SW480 (cell line): ENCODE measurements at regions not wholly inside any gene's neighbourhood (a gene's known extent, or its start where the extent isn't known, plus 50 kb on each side); places are given as distances from the start of the nearest gene placed in this dataset.
A peak's percentile ranks its signal among the peaks of the same experiment; 100 is the strongest.
"Not testable (repeated sequence)": the region's sequence is repeated elsewhere in the genome, so short reads cannot be mapped to it uniquely, and the experiment has no call there.

ENCODE experiments used
- DNase-seq: peaks from one replicate; pipeline ENCODE4 v3.0.0-alpha.2; 2016; ENCODE audit warnings: low spot score

DNA sequence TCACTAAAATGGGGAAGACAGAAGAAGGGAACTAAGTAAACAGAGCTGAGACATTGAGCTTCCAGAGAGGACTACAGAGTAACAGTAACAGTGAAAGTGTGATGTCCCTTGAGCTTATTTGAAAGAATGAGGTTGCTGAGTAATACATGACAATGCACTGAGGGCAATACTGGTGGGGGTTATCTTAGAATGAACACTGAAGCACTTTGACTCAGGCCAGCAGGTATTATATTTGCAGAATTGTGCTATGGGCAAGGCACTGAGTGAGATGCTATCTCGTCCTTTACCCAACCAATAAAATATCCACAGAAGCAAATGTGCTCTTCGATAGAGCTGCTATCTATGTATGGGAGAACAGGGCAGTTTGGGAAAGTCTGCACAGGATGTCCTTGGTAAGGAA lies 133.2 kb downstream of the DISP1 start:
- DNase-seq, result no peak

DNA sequence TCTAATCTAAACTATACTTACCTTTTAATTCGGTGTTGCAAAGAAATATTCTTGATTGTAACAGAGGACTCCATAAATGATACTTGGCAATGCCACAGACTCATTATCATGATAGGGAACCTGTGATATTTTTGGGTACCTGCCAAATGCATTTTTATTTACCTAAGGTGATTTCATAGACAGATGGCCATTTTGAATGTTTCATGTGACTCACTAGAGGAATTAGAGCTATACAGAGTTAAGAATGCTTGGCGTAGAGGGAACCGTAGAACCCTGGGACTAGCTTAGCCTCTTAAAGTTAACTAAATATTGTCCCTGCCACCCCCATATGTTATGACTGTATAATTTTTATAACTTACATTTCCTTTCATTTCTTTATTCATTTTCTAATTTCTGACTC lies 136.1 kb downstream of the DISP1 start:
- DNase-seq, result no peak

DNA sequence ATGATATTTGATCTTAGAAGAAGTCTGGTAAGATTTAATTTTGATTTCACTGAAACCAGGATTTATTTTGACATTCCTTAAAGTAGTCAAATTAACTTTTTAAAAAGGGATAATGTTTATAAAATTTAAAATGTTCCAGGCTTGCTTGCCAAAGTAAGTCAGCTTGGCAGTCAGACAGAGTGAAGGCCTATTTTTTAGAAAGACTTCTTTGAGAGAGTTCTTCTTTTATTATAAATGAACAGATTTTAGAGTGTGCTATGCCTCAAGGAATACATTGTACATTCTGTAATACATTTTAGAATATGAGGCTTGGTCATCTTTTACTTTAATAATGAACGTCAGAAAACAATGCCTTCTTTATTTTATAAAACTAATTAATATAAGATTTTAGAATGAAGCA lies 138.7 kb downstream of the DISP1 start:
- DNase-seq, result no peak

DNA sequence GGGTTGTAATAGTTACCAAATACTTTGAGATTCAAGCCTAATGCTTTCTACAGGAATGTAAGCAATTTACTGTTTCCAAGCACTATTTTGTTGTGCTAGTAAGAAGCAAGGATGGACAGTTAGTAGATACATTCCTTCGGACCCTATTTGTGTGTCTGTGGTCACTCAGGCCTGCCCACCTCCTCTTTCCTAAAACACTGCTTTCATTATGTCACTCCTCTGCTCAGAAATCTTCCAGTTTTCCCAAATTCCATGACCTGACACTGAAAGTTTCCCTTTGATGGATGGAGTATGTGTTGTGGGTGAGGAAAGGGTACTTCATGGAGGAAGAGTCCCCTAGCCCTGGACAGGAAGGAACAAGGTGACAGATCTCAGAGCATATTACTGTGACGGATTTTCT lies 141.1 kb downstream of the DISP1 start:
- no peak for DNase-seq

DNA sequence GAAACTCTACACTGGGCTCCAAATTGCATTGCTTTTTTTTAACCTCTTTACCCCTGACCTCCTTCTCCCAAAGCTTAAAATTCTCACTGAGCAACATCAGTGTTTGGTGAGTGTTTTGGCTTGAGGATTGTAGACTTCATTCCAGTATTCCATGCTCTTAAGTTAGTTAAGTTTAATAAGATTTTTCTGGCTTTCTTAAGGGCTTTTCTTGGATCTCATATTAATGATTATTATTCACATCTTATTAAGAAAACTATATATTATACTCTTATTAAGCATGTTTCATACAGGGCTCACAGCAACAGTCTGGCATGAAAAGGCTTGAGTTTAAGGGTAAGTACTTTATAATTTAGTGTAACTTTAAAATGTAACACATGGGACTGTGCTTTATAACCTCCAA lies 141.8 kb downstream of the DISP1 start:
- DNase-seq, result no peak

DNA sequence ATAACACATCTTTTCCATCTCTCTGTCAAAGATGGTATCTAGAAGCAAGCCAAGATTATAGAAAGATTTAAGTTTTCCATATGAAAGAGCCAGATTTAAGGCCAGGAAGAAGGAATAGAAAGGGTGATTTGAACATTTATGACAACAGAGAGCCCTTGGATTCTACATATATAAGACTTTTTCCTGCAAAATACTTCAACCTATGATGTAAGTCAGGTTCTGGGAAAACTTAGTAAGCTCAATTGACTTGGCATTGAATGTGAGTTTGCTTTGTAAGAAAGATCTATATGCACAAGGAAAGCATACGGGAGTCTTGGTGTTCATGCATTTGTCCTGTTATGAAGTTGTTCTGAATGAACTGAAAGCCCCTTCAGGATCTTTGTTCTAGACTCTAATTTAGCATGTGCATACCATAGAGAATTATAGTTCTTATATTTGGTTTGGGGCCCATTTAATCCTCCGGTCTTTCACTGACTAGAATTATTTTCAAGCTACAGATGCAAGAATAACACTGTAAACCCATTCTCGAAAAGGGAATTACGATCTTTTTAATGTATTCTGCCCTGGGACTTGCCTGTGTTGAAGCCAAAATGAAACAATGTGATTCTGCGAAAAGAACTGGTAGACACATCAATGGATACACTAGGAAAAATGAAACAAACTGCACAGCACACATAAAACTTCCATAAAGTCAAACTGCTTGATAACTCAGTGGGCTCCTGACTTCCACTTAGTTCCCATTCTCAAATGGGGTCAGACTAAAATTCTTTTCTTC lies 152.8 kb downstream of the DISP1 start:
- DNase-seq, result no peak

DNA sequence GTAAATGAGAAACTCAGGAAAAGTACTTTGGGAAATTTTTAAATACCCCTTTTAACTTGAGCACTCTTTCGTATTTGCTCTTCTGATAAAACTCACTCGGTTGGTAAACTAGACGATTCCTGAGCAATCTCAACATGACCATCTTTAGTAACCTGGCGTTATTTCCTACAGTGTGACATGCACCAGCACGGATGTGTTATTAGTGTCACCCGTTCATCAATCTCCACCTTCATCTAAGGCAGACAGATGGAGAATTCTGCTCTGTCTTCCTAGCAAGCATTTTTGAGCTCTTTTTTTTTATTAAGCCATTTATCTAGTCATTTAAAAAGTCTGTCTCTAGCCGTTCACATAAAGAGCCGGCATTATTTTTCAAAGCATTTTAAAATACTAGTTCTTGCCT lies 155.2 kb downstream of the DISP1 start:
- no peak for DNase-seq

DNA sequence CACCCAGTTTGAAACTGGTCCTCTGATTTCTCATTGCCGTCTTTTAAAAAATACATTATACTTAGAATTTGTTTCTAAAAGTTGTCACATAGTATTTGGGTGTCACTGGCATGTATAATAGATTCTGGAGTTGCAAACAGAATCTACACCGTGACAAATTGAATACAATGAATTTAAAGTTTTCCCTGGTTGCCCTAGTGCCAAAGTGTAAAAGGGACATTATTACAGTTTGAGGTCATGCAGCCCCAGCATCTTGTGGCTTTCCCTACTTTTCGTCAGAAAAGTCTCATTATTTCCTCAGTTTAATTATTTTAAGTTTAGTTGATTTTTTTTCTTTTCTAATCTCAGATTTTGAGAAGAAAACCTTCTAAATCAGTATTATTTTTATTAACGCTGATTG lies 155.9 kb downstream of the DISP1 start:
- DNase-seq, result no peak

DNA sequence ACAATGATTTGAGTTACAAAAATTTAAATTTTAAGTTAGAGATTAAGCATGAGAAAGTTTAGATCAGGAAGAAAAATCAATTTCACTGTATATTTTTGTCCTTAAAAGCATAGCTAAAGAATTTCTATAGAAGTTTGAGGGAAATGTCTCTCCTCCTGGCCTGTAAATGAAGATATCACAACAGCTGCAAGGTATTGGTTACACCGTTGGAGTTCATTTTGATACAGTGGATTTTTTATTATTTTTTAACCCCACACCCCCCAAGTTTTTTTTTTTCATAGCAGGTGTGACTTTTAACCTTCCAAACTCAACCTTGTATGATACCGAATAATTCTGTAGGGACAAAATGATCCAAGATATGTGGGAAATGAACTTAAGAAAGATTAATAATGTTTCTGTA lies 156.3 kb downstream of the DISP1 start:
- DNase-seq, result no peak

DNA sequence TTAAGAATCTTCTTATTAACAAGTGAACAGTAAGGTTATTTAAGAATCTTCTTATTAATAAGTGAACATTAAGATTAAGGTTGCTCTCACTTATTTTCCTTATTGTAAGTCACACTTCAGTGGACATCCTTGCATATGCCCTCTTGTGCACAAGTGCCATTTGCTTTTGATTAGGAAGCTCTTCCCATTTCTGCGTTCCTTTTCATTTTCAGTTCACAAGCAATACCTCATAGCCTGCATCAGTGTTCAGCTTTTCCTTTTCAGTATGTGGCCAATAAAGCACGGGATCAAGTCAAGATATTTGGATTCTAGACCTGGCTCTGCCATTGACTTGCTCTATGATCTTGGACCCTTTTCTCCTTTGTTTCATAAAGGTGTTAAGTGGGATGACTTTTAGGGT lies 158.7 kb downstream of the DISP1 start:
- no peak for DNase-seq

DNA sequence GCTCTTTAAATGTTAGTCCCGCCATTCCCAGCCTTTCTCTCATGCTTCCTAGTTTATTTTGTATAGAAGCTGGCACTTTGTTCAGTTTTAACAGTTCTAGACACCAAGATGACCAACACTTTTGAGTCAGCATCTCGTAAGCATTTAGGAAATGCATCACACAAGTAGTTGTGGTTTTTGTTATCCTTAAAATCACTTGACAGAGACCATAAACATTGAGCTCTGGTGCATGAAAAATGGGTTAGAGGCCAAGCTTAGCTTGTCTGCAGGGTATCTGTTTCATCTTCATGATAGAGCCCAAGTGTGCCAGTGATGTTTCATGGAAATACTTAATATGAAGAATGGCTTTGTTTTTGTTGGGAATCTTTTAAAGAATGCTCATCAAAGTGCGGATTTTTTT lies 159.7 kb downstream of the DISP1 start:
- no peak for DNase-seq

DNA sequence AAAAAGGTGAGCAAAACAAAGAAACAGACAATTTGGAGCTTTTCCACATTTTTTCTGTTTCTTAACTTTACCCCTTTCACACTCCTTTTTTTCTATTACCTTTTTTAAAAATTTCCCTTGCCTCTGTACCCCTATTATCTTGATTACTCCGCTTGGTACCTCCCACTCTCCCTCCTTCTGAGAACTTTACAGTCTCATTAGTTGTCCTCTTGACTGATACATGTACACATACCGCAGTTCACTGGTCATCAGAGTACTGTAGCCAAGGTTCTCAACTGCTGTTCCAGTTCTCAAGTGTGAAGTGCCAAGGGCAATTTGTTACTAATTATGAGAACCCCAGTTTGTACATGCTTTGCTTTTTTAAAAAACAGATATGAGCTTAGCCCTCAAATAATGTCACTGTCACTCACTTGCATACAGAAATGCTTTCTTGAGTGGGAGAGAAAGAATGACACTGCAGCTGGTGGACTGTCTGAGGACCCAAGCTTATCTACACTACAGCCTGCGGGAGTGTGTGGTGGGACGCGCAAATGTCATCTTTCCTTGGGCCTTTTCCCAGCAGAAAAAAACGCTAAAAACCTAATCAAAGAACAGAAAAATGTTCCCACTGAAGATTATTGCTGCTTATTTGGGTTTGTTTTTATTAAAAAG lies 160.8 kb downstream of the DISP1 start:
- no peak for DNase-seq

DNA sequence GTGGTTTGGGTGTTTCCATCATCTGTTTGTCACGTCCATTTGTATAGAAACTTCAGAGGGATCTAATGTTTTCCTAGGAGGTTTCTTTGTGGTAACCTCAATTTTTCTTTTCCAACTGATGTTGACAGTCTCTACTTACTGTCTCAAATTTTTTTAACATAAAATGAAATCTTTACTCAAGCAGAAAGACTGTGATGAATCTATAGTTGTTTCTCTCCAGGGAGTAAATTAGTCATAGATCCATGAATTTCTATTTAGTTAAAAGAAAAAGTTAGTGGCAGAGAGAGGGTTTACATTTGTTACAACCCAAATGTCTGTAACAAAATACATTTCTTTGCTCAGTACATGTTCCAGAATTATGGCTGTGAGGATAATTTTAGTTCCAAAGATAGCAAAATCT lies 161.6 kb downstream of the DISP1 start:
- DNase-seq, result no peak

DNA sequence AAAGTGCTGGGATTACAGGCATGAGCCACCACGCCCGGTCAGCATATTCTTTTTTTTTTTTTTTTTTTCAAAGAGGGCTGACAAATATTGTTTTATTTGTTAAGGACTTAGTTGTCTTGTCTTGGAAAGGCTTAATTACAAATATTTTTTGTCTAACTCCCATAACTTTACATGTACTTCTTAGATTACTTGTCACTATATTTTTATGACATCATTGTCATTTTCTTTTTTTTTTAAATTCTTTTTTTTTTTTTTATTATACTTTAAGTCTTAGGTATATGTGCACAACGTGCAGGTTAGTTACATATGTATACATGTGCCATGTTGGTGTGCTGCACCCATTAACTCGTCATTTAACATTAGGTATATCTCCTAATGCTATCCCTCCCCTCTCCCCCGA lies 162.5 kb downstream of the DISP1 start:
- DNase-seq, result not testable (repeated sequence)

DNA sequence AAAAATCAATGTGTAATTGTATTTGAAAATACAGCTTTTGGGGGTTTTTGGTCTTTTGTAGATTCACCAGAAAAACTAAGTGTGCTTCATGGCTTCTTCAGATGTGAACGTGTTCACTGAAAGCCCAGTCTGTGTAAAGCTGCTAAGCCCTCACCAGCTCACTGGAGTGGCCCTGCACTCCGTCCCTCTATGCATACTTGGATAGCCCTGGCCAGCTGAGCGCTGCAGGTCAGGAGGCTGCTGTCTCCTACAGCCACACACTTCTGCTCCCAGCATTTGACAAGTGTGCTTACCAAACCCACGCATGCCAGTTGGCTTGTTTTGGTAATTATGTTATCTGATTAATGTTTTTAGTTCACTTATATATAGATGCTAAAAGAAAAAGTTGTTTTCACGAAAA lies 163.5 kb downstream of the TLR5 start:
- DNase-seq, result no peak

DNA sequence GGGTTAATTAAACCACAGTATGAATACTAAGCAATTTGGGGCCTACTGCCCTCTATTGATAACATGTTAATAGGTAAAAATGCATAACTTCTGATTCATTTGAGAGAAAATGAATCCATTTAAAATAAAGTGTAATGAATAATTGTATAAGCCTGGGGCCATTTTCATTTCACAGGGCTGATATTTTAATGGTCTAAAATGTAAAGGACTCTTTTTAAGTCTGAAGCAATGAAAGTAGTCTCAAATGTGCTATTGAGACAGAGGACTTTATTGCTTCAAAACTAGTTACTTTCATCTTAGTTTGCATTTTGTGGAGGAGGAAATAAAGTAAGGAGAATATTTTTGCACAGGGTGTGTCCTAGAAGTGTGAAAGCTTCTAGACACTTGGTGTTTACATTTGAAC lies 155.4 kb downstream of the TLR5 start:
- DNase-seq, result no peak

DNA sequence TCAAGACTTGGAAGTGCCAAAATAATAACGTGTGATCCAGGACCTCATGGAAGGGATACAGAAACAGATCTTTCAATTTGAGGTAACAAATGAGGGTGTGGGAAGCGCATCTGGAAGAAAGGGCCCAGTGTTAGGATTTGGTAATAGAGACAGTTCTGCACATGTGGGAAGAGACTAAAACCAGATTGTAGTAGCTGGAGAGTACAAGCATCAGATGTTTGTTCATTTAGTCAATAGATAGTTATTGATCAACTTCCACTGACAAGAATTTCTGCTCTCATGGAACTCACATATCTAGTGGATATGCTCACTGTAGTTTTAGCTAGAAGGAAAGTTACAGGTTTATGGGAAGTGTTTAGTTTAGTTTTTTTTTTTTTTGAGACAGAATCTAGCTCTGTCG lies 153.6 kb downstream of the TLR5 start:
- no peak for DNase-seq

DNA sequence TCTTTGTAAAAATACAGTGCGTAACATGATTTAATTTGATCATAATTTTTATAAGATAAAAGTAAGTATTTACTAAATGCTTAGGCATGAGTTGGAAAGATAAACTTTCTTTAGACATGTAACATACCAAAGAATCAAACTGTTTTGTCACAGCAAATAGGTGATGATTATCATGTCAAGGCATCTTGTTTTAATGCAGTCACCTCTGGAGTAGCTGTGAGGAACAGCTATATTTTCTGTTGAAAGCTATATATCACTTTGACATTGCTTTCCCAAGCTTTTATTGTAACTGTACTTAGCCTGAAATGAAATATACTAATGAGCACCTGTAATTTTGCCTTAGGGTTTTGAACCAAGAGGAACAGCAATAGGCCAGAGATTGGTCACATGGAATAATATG lies 151.9 kb downstream of the TLR5 start:
- DNase-seq, result no peak

DNA sequence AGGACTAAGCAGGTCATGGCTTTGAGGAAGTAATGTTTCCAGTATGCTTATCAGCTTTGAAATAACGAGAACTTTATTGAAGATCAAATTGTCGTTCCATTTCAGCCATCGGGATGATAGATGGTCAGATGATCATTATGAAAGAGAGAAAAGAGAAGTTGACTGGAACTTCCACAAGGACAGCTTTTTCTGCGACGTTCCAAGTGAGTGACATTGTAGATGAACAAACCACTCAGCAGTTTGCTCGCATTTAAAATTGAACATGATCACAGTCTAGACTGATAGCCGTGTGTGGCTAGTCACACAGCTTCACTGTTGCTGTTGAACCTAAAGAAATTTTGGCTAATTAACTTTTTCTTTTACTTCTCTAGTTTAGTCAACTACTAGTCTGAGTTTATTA lies 151.1 kb downstream of the TLR5 start:
- no peak for DNase-seq

DNA sequence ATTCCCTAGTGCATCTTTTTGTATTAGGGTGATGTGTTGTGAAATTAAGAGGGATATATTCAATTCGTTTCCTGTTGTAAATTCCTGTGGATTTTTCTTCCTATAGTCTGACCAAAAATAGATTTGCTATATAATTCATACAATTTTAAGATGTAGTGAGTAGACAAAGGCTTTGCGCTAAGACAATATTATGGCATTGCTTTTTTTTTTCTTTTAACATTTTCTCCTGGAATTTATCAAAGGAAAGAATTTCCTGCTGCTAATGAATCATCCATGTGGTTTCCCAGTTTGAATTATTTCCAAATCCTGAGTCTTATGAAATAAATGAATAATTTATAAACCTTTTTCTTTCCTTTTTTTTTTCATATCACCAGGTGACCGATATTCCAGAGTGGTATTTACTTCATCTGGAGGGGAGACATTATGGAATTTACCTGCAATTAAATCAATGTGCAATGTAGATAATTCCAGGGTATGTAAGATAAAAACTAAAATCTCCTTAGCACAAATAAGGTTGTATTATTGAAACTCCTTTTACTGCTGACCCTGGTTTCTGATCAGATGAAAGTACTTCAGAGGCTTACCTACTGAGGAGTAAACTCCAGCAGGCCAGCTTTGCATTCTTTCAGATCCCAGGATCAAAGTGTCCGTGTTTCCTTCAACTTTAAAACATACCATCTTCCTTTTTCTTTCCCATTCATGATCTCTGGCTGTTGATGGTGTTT lies 148.4 kb downstream of the TLR5 start:
- DNase-seq, result peak; percentile 23

DNA sequence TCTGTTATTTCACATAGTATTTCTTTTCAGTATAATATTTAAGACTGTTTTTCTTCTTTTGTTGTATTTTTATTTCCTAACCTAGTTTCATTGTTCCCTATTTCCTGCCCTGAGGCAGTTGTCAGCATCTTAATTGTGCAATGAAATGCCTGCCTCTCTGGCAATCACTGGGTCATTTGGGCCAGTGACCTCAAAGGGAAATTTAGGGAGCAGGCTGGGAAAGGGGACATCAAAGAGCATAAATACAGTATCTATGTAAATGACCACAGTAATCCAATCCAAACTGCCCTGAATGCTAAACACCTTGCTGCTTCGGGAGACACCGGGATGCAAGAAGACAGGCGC lies 147.8 kb downstream of the TLR5 start:
- peak; percentile 46 for DNase-seq

DNA sequence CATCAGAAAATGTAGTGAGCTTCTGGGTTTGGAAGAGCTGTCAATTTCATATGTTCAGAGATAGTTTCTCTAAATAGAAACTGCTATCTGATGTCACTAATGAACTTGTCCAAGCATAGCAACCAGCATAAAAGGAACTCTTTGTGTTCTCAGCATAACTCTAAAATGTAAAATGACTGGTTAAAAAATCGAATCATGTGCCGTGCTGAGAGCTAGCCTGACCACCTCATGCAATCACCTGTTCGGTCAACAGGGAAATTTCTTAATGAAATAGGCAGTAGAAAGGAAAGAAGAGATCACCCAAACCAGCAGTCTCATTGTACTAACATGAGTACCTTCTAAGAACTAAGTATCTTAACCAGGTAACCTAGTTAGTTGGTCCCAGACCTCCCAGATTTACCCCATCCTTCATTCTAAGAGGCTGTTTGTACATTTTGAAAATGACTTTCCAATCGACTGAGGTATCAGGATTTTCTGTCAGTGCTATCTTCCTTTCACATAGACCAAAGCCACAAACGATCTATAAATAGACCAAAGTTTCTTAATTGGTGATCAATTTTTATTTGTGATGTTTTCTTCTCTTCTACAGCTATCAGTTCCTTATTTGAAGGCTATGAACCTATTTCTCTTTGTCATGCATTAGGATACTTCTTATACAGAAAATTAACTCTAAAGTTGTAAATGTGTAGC lies 147.3 kb downstream of the TLR5 start:
- DNase-seq, result no peak
